Caco-2 (cell line): ENCODE measurements at regions not wholly inside any gene's neighbourhood (a gene's known extent, or its start where the extent isn't known, plus 50 kb on each side); places are given as distances from the start of the nearest gene placed in this dataset.

Source experiments
- BruUV-seq: library from RNA; stranded (reverse); fragments of 400-500 nt; replicated peaks from 2 replicates; lab custom pipeline; 2021; lab: Mats Ljungman, UMichigan
- CTCF ChIA-PET: fragments of 300-600 bp; sonication (Branson Sonifier 250); formaldehyde crosslinking; loops from one replicate; lab custom pipeline; 2022; ENCODE audit warnings: antibody characterized with exemption; lab: Charles Lee
- POLR2A ChIA-PET: fragments of 300-600 bp; sonication (Branson Sonifier 250); formaldehyde crosslinking; loops from one replicate; lab custom pipeline; 2022; ENCODE audit warnings: antibody characterized with exemption; lab: Charles Lee
- DNase-seq, 2 experiments: peaks; one replicate each; pipeline versions ENCODE4 v3.0.0 to v3.0.0-alpha.2; 2020 to 2022
- H3K27me3 ChIP-seq: replicated peaks from 2 replicates; pipeline ENCODE4 v1.6.0; 2011; ENCODE audit warnings: low read length; ENCODE audit not compliant: control insufficient read depth, insufficient read depth
- H3K36me3 ChIP-seq: 2 replicates; pipeline ENCODE4 v1.5.1; 2011; ENCODE audit warnings: low read length; ENCODE audit not compliant: control insufficient read depth, insufficient read depth
- H3K4me1 ChIP-seq: fragments of 250-450 bp; sonication (Bioruptor Pico); 2 replicates; pipeline ENCODE4 v1.5.1; 2020; ENCODE audit warnings: mild to moderate bottlenecking
- H3K4me3 ChIP-seq: 2 replicates; pipeline ENCODE4 v1.5.1; 2011; ENCODE audit warnings: low read depth, mild to moderate bottlenecking, control low read depth, low read length
- H3K9me3 ChIP-seq: fragments of 250-450 bp; sonication (Bioruptor Pico); 2 replicates; pipeline ENCODE4 v1.5.1; 2020; ENCODE audit warnings: mild to moderate bottlenecking, moderate library complexity
- H3K27ac Mint-ChIP-seq: one replicate; pipeline ENCODE4 v1.8.0; 2022; ENCODE audit warnings: mixed read lengths; ENCODE audit not compliant: unreplicated experiment
- H3K27me3 Mint-ChIP-seq: one replicate; pipeline ENCODE4 v1.8.0; 2022; ENCODE audit warnings: mixed read lengths; ENCODE audit not compliant: insufficient read depth, unreplicated experiment
- H3K36me3 Mint-ChIP-seq: one replicate; pipeline ENCODE4 v1.8.0; 2022; ENCODE audit warnings: mild to moderate bottlenecking, mixed read lengths; ENCODE audit not compliant: insufficient read depth, unreplicated experiment
- H3K4me1 Mint-ChIP-seq: one replicate; pipeline ENCODE4 v1.8.0; 2022; ENCODE audit warnings: low read depth, mixed read lengths; ENCODE audit not compliant: unreplicated experiment
- H3K4me3 Mint-ChIP-seq: one replicate; pipeline ENCODE4 v1.8.0; 2022; ENCODE audit warnings: mild to moderate bottlenecking, moderate library complexity, mixed read lengths; ENCODE audit not compliant: unreplicated experiment
- H3K9me3 Mint-ChIP-seq: one replicate; pipeline ENCODE4 v1.8.0; 2022; ENCODE audit warnings: mixed read lengths; ENCODE audit not compliant: unreplicated experiment
- intact Hi-C: fragments of 100-400 bp; cut with micrococcal nuclease; formaldehyde crosslinking; loops from one replicate; pipeline ENCODE4 v1.10.0; 2022; ENCODE audit not compliant: unreplicated experiment
- TF ChIP-seq, protein P1 (sequence below), 2 experiments: fragments of 200-600 bp in 1 of 2; IDR thresholded peaks; 1 replicate in 1 of 2; 2 replicates in 1 of 2; pipeline versions ENCODE4 v1.5.1 to v1.8.0; 2011 to 2022; ENCODE audit warnings: antibody characterized with exemption in 1 of 2, control low read depth in 1 of 2, inconsistent platforms in 1 of 2, low read depth in 1 of 2, low read length in 1 of 2, mild to moderate bottlenecking in 1 of 2, moderate library complexity in 1 of 2; ENCODE audit not compliant: insufficient read depth in 1 of 2, severe bottlenecking in 1 of 2, unreplicated experiment in 1 of 2

DNA sequence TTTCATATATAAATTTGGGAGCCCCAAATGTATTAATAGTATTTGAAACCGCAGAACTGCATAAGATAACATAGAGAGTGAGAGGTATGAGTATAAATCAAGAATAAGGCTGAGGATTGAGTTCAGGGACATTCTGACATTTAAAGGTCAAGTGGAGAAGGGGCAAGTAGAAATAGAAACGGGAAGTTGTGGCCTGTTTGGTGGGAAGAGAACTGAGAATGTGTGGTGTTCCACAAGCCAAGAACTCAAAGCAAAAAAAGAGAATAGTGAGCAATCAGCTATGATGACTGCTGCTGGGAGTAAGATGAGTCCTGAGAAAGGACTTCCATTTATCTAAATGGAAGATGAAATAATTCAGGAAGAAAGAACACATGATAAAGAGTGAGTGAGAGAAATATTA, 418.4 kb downstream of the CD109 start:
- H3K9me3 Mint-ChIP-seq, result no peaks in the 10 kb centered on the region
- intact Hi-C loops, result no loop called here
- ChIA-PET CTCF (no interaction called here), POLR2A (no interaction called here)
- no peak overlapping the region for H3K4me3 Mint-ChIP-seq
- peaks cover 7% of the 10 kb centered on the region for H3K4me1 Mint-ChIP-seq
- Histone ChIP-seq H3K27me3 (no peaks in the 10 kb centered on the region), H3K4me1 (no peaks in the 10 kb centered on the region), H3K4me3 (no peak overlapping the region), H3K9me3 (no peaks in the 10 kb centered on the region), H3K36me3 (no peaks in the 10 kb centered on the region)
- H3K36me3 Mint-ChIP-seq, result no peaks in the 10 kb centered on the region
- H3K27ac Mint-ChIP-seq, result no peak overlapping the region
- TF ChIP-seq, protein P1, sequence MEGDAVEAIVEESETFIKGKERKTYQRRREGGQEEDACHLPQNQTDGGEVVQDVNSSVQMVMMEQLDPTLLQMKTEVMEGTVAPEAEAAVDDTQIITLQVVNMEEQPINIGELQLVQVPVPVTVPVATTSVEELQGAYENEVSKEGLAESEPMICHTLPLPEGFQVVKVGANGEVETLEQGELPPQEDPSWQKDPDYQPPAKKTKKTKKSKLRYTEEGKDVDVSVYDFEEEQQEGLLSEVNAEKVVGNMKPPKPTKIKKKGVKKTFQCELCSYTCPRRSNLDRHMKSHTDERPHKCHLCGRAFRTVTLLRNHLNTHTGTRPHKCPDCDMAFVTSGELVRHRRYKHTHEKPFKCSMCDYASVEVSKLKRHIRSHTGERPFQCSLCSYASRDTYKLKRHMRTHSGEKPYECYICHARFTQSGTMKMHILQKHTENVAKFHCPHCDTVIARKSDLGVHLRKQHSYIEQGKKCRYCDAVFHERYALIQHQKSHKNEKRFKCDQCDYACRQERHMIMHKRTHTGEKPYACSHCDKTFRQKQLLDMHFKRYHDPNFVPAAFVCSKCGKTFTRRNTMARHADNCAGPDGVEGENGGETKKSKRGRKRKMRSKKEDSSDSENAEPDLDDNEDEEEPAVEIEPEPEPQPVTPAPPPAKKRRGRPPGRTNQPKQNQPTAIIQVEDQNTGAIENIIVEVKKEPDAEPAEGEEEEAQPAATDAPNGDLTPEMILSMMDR (IDR thresholded peaks at IDR 0.05; ENCODE audit: insufficient read depth in 1 of 2, low read depth in 1 of 2, low read length in 1 of 2, severe bottlenecking in 1 of 2, unreplicated experiment in 1 of 2), result no peak
- BruUV-seq, result no TSS peak
- DNase-seq, result no peak
- no peaks in the 10 kb centered on the region for H3K27me3 Mint-ChIP-seq

DNA sequence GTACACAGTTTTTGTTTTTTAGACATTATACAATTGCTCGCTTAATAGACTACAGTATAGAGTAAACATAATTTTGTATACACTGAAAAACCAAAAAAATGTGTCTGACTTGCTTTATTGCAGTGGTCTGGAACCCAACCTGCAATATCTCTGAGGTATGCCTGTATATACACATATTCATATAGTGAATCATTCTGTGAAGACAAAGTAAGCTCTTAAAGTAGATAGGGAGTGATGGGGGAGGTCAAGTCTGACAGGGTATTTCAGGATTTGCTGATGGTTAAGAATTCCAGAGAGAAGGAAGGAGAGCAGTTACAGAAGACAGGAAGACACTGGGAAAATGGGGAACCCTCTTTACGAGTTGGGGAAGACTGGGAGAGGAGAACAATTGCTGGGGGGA, 417.9 kb downstream of the CD109 start:
- CTCF ChIA-PET, result interaction anchor here (0.5 kb wide), 1 partner anchor 9 kb away, joined by 3 read pairs; no protein-coding TSS in a partner anchor
- Mint-ChIP-seq H3K27ac (no peak overlapping the region), H3K36me3 (no peaks in the 10 kb centered on the region), H3K27me3 (no peaks in the 10 kb centered on the region), H3K4me1 (peaks cover 7% of the 10 kb centered on the region), H3K4me3 (no peak overlapping the region), H3K9me3 (no peaks in the 10 kb centered on the region)
- no peak for DNase-seq
- Histone ChIP-seq H3K36me3 (no peaks in the 10 kb centered on the region), H3K4me1 (no peaks in the 10 kb centered on the region), H3K4me3 (no peak overlapping the region), H3K9me3 (no peaks in the 10 kb centered on the region), H3K27me3 (no peaks in the 10 kb centered on the region)
- TF ChIP-seq, protein P1 (IDR thresholded peaks at IDR 0.05; ENCODE audit: insufficient read depth in 1 of 2, low read depth in 1 of 2, low read length in 1 of 2, severe bottlenecking in 1 of 2, unreplicated experiment in 1 of 2), result no peak
- intact Hi-C loops, result no loop called here
- BruUV-seq, result no TSS peak
- POLR2A ChIA-PET, result no interaction called here

DNA sequence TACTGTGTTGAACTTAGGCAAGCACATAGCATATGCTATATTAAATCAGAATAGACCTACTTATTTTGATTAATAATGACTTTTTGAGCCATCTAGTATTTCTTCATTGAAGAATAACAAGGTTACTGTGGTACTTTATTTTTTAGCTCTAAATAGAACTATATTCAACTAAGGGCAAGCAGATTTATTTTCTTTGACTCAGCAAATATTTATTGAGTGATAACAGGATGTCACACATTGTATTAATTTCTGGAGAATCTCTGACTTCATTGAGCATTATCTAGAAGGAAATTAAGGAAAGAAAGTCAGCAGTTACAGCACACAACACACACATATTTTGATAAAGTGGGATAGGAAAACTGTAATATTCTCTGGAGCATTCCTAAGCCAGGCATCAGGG, 407.4 kb downstream of the CD109 start:
- Mint-ChIP-seq H3K4me3 (no peak overlapping the region), H3K36me3 (no peaks in the 10 kb centered on the region), H3K27ac (no peak overlapping the region), H3K9me3 (peaks cover 10% of the 10 kb centered on the region), H3K4me1 (no peaks in the 10 kb centered on the region), H3K27me3 (no peaks in the 10 kb centered on the region)
- no peaks in the 10 kb centered on the region for H3K9me3 ChIP-seq
- H3K36me3 ChIP-seq, result no peaks in the 10 kb centered on the region
- DNase-seq, result no peak
- BruUV-seq, result no TSS peak
- ChIA-PET CTCF (no interaction called here), POLR2A (no interaction called here)
- intact Hi-C loops, result no loop called here
- TF ChIP-seq, protein P1 (IDR thresholded peaks at IDR 0.05; ENCODE audit: insufficient read depth in 1 of 2, low read depth in 1 of 2, low read length in 1 of 2, severe bottlenecking in 1 of 2, unreplicated experiment in 1 of 2), result no peak
- no peak overlapping the region for H3K4me3 ChIP-seq
- H3K4me1 ChIP-seq, result no peaks in the 10 kb centered on the region
- H3K27me3 ChIP-seq, result no peaks in the 10 kb centered on the region; the same call in 1 of the 2 replicates
